Type B pancreatic cell (in vitro differentiated cells): ENCODE measurements at regions not wholly inside any gene's neighbourhood (a gene's known extent, or its start where the extent isn't known, plus 50 kb on each side); places are given as distances from the start of the nearest gene placed in this dataset.

ENCODE experiments used
- DNase-seq: peaks from one replicate; pipeline ENCODE4 v3.0.0; 2021; ENCODE audit warnings: mixed read lengths; ENCODE audit not compliant: unreplicated experiment; ENCODE audit errors: extremely low spot score
- H3K27ac Mint-ChIP-seq: 2 replicates; pipeline ENCODE4 v1.8.0; 2021; ENCODE audit warnings: mild to moderate bottlenecking, mixed read lengths
- H3K27me3 Mint-ChIP-seq: 2 replicates; pipeline ENCODE4 v1.8.0; 2021; ENCODE audit warnings: mixed read lengths
- H3K36me3 Mint-ChIP-seq: 2 replicates; pipeline ENCODE4 v1.8.0; 2021; ENCODE audit warnings: mixed read lengths
- H3K4me1 Mint-ChIP-seq: one replicate; pipeline ENCODE4 v1.8.0; 2021; ENCODE audit warnings: mixed read lengths; ENCODE audit not compliant: unreplicated experiment
- H3K4me3 Mint-ChIP-seq: 2 replicates; pipeline ENCODE4 v1.8.0; 2021; ENCODE audit warnings: mild to moderate bottlenecking, mixed read lengths
- H3K9me3 Mint-ChIP-seq: 2 replicates; pipeline ENCODE4 v1.8.0; 2021; ENCODE audit warnings: mixed read lengths
- TF ChIP-seq, protein P1 (sequence below): fragments of 200-600 bp; sonication (generic); conservative IDR thresholded peaks from 2 replicates; pipeline ENCODE4 v1.5.0; 2021; ENCODE audit warnings: antibody characterized with exemption, mild to moderate bottlenecking

DNA sequence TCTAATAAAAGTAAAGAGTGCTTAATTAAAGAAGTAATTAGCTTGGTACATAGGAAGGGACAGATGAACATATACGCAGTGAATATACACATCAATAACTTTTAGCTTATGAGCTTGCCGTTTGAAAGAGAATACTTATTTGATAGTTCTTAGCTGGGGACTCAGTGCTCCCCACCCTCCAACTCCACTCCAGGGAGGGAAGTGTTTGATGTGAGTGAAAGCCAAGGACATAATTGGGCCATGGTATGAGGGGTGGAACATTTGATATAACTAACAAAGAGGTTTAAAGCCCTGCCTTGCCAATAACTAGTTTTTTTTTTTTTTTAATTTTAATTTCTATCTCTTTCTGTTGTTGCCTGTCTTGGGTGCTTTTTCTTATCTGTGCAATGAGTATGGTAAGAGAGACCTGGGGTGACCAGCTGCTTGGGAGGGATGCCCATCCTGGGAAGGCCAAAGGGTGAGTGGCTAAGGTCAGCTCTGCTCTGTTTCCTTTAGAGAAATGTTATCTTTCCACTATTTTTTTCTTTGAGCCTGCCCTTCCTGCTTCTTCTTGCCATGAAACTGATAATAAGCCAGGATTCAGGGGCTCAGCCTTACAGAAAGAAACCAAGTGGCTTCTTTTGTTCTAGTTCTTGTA lies 132.8 kb upstream of the CPSF6 start:
- no peaks in the 10 kb centered on the region for H3K27me3 Mint-ChIP-seq
- H3K9me3 Mint-ChIP-seq = no peaks in the 10 kb centered on the region
- no peaks in the 10 kb centered on the region for H3K36me3 Mint-ChIP-seq
- no peak for DNase-seq
- TF ChIP-seq, protein P1, sequence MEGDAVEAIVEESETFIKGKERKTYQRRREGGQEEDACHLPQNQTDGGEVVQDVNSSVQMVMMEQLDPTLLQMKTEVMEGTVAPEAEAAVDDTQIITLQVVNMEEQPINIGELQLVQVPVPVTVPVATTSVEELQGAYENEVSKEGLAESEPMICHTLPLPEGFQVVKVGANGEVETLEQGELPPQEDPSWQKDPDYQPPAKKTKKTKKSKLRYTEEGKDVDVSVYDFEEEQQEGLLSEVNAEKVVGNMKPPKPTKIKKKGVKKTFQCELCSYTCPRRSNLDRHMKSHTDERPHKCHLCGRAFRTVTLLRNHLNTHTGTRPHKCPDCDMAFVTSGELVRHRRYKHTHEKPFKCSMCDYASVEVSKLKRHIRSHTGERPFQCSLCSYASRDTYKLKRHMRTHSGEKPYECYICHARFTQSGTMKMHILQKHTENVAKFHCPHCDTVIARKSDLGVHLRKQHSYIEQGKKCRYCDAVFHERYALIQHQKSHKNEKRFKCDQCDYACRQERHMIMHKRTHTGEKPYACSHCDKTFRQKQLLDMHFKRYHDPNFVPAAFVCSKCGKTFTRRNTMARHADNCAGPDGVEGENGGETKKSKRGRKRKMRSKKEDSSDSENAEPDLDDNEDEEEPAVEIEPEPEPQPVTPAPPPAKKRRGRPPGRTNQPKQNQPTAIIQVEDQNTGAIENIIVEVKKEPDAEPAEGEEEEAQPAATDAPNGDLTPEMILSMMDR = no peak
- H3K4me3 Mint-ChIP-seq = no peak overlapping the region
- H3K4me1 Mint-ChIP-seq = peaks cover 8% of the 10 kb centered on the region
- H3K27ac Mint-ChIP-seq = no peak overlapping the region

DNA sequence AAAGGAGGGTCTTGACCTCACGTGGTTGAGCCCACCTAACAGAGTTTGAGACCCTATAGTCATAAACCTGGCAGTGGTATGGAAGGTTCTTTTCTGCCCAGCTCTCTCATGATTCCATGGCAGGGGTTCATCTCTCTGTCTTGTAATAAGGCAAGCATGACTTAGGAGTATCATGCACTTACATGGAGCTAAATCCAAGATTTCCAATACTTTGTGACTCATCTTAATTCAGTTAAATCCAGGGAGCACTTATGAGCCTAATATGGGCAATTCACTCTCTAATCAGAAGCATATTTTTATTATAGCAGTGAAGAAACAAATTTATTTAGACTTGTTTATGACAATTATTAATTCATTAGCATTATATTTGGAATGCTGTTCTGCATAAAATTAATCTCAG lies 131.8 kb upstream of the CPSF6 start:
- no peaks in the 10 kb centered on the region for H3K36me3 Mint-ChIP-seq
- TF ChIP-seq, protein P1 = no peak
- no peak overlapping the region for H3K4me3 Mint-ChIP-seq
- DNase-seq = no peak
- no peaks in the 10 kb centered on the region for H3K27me3 Mint-ChIP-seq
- H3K9me3 Mint-ChIP-seq = no peaks in the 10 kb centered on the region
- H3K27ac Mint-ChIP-seq = no peak overlapping the region
- peaks cover 8% of the 10 kb centered on the region for H3K4me1 Mint-ChIP-seq

DNA sequence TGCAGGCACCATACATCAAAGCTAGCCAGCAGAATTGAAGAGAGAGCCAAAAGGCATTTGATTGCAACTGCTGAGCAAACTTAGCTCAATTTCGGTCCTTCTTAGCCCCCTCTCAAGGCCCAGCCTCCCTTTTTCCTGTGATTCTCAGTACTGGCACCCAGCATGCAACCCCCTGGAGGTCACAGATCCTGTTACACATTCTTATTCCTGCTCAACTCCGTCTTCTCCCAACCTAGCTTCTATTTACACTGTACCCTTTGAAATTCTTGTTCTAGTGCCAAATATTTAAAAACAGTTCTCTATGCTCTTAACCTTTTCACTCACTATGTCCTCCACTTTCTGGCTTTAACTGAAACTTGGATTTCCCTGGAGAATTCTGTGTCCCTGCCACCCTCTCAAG lies 131.3 kb upstream of the CPSF6 start:
- no peaks in the 10 kb centered on the region for H3K36me3 Mint-ChIP-seq
- H3K9me3 Mint-ChIP-seq = no peaks in the 10 kb centered on the region
- H3K27me3 Mint-ChIP-seq = no peaks in the 10 kb centered on the region
- TF ChIP-seq, protein P1 = no peak
- H3K27ac Mint-ChIP-seq = no peak overlapping the region
- H3K4me1 Mint-ChIP-seq = peaks cover 8% of the 10 kb centered on the region
- DNase-seq = no peak
- H3K4me3 Mint-ChIP-seq = no peak overlapping the region

DNA sequence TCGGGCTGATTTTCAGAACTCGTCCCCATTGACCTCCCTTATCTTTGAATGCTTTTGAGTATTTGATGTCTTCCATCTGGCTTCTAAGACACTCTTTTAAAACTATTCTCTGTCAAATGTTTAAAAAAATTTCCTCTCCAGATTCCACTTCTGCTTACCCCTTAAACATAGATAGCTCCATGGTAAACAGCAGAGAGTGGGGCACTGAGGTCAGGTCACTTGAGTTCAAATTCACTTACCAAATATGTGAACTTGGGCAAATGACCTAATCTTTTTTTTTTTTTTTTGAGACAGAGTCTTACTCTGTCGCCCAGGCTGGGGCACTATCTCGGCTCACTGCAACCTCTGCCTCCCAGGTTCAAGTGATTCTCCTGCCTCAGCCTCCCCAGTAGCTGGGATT lies 126.8 kb upstream of the CPSF6 start:
- Mint-ChIP-seq H3K9me3 (no peaks in the 10 kb centered on the region), H3K36me3 (no peaks in the 10 kb centered on the region), H3K4me1 (peaks cover 8% of the 10 kb centered on the region), H3K27me3 (no peaks in the 10 kb centered on the region), H3K27ac (no peak overlapping the region), H3K4me3 (no peak overlapping the region)
- TF ChIP-seq, protein P1 = no peak
- DNase-seq = no peak

DNA sequence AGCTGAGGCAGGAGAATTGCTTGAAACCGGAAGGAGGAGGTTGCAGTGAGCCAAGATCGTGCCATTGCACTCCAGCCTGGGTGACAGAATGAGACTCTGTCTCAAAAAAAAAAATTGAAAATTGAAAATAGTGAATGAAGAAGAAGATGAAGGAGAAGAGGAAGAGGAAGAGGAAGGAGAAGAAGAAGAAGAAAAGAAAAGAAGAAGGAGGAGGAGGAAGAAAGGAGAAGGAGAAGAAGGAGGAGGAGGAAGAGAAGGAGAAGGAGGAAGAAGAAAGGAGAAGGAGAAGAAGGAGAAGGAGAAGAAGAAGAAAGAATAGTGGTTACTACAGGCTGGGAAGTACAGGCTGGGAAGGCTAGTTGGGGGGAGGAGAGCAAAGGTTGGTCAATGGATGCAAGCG lies 124.3 kb upstream of the CPSF6 start:
- DNase-seq = no peak
- Mint-ChIP-seq H3K9me3 (no peaks in the 10 kb centered on the region), H3K4me3 (no peak overlapping the region), H3K36me3 (no peaks in the 10 kb centered on the region), H3K4me1 (no peaks in the 10 kb centered on the region), H3K27ac (no peak overlapping the region), H3K27me3 (no peaks in the 10 kb centered on the region)
- TF ChIP-seq, protein P1 = no peak

DNA sequence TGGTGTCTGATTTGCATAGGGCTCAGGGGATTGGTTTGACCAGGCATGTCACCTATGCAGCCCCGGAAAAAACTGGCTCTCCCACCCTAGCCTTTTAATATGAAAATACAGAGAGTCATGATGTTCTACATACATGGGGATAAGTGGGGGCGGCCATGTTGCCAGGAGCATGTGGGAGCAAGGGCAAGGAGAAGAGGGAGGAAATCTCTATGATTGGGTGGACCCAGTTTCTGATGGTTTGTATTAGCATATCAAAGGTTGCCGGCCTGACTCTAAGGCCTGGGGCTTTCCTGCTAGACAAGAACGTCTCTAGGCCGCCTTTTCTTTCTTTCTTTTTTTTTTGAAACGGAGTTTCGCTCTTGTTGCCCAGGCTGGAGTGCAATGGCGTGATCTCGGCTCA lies 123.4 kb upstream of the CPSF6 start:
- H3K4me3 Mint-ChIP-seq = no peak overlapping the region
- H3K27ac Mint-ChIP-seq = no peak overlapping the region
- TF ChIP-seq, protein P1 = no peak
- no peaks in the 10 kb centered on the region for H3K9me3 Mint-ChIP-seq
- no peak for DNase-seq
- no peaks in the 10 kb centered on the region for H3K27me3 Mint-ChIP-seq
- no peaks in the 10 kb centered on the region for H3K4me1 Mint-ChIP-seq
- H3K36me3 Mint-ChIP-seq = no peaks in the 10 kb centered on the region
